Fibroblast of lung (primary cell): ENCODE measurements at regions not wholly inside any gene's neighbourhood (a gene's known extent, or its start where the extent isn't known, plus 50 kb on each side); places are given as distances from the start of the nearest gene placed in this dataset.

ENCODE experiments used
- EZH2 ChIP-seq: IDR thresholded peaks from 2 replicates; pipeline ENCODE4 v1.5.1; 2012; ENCODE audit warnings: low read length, control low read depth, mild to moderate bottlenecking; ENCODE audit errors: missing control alignments
- TF ChIP-seq, protein P1 (sequence below), 2 donors: IDR thresholded peaks in 1 of 2; conservative IDR thresholded peaks in 1 of 2; 1 replicate in 1 of 2; 2 replicates in 1 of 2; pipeline ENCODE4 v1.5.1; 2011 to 2012; ENCODE audit warnings: low read length in 2 of 2, control low read depth in 1 of 2, inconsistent platforms in 1 of 2, low read depth in 1 of 2, mild to moderate bottlenecking in 1 of 2

DNA sequence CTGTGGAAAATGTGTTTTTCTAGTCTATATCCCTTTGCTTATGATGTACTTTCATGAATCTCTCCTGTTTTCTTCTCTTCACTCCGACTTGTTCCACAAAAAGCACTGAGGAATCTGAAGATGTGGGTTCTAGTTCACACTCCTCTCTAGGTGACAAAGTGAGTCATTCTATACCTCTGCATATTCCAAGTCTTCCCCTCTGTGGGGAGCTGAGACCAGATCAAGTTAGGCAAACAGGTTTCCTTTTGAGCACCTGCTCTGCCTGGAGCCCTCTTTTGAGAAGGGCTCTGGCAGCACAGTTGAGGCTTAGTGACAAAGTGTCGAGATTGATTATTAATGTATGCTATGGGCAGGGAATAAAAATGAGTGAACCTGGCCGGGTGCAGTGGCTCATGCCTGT, 82.4 kb upstream of the VGLL4 start:
- TF ChIP-seq, protein P1, sequence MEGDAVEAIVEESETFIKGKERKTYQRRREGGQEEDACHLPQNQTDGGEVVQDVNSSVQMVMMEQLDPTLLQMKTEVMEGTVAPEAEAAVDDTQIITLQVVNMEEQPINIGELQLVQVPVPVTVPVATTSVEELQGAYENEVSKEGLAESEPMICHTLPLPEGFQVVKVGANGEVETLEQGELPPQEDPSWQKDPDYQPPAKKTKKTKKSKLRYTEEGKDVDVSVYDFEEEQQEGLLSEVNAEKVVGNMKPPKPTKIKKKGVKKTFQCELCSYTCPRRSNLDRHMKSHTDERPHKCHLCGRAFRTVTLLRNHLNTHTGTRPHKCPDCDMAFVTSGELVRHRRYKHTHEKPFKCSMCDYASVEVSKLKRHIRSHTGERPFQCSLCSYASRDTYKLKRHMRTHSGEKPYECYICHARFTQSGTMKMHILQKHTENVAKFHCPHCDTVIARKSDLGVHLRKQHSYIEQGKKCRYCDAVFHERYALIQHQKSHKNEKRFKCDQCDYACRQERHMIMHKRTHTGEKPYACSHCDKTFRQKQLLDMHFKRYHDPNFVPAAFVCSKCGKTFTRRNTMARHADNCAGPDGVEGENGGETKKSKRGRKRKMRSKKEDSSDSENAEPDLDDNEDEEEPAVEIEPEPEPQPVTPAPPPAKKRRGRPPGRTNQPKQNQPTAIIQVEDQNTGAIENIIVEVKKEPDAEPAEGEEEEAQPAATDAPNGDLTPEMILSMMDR (conservative IDR thresholded peaks at IDR 0.05 in 1 of 2, IDR thresholded peaks at IDR 0.05 in 1 of 2; ENCODE audit: low read depth in 1 of 2, low read length in 2 of 2) = no peak
- TF ChIP-seq EZH2 = no peak
